Stimulated activated CD8-positive, alpha-beta memory T cell treated with anti-CD3 and anti-CD28 coated beads, Interleukin-2, amount 100 ng/mL, for 48 hours (primary cell): ENCODE measurements at regions not wholly inside any gene's neighbourhood (a gene's known extent, or its start where the extent isn't known, plus 50 kb on each side); places are given as distances from the start of the nearest gene placed in this dataset.
"Not testable (repeated sequence)": the region's sequence is repeated elsewhere in the genome, so short reads cannot be mapped to it uniquely, and the experiment has no call there.

Experiments used
- DNase-seq, 2 donors: peaks; one replicate each; pipeline ENCODE4 v3.0.0-alpha.2; 2020; ENCODE audit warnings: low read depth in 2 of 2

DNA sequence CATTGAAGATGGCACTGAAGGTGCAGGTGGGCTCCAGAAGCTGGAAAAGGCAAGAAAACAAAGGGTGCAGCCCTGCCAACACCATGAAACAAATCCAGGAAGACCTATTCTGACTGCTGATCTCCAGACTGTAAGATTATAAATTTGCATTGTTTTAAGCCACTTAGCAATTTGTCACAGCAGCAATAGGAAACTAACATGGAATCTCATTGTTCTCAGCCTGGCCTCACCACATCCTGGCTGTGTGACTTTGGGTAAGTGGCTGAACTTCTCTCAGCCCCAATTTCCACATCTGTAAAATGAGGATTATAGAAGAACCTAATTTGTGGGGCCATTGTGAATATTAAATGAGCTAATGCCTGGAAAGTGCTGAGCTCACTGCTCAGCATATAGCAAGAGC, 160.4 kb upstream of the MAFB start:
- DNase-seq, result no peak

DNA sequence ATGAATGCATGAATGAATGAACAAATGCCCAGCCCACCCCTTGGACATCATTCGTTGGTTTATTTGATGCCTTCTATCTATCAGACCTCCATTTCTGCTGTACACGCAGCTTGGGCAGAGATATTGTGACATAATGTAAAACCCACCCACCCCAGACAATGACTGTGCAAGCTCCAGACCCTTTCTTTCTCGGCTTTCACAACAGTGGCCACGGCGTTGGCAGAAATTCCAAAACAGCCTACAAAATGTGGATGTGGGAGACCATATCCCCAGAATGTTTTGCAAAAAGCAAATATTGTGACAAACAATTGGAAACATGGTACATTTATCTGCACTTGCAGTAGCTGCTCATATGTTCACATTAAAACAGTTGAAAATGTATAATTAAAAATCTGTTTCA, 162.0 kb upstream of the MAFB start:
- no peak for DNase-seq

DNA sequence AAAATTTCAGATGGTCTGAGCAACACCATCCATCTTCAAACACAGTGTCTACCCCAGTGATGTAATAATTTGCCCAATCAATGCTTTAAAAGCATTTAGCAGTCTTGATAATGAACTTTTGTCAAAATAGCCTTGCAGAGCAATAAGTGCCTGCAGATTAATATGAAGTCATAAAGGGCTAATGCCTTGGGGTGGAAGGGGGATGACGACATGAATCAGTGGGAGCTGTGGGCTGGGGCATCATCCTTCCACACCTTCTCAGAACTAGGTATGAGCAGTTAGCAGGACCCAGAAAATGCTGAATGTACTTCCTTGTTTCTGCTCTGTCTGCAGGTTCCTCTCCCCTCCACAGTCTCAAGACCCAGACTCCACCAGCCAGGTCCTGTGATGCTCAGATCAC, 166.2 kb upstream of the MAFB start:
- DNase-seq, result no peak

DNA sequence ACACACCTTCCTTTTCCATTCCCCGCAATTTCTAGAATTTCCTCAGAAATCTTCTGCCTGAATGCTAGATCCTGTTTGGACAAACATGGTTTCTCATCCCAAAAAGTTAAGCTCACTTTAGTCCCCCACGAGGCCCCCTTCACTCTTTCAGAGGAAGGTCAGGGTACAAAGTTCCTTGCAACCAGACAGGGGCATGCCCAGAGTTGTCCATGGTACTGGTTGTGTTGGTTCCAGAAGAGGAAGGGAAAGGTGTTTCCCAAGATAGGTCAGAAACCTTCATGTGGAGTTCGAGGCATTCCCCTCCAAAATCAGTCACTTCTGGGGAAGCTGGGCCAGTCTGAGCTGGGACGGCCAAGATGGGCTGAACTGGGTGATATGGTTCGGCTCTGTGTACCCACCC, 167.6 kb upstream of the MAFB start:
- DNase-seq, result no peak

DNA sequence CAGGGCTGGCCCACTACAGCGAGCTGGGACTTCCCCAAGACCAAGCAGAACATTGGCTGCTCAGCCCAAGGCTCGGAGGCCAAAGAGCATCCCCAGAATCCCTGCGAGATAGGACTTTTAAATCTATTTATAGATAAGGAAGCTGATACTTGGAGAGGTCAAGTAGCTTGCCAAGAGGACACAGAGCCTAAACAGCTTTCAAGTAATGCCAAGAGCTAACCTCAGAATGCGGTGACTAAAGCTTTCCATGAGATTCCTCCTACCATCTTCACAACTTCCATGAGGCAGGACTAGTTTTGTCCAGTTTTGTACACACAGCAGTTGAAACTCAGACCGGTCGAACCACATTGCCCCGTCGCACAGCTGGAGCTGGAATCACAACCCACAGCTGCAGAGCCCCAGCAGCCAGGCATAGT, 168.1 kb upstream of the TOP1 start:
- no peak for DNase-seq

DNA sequence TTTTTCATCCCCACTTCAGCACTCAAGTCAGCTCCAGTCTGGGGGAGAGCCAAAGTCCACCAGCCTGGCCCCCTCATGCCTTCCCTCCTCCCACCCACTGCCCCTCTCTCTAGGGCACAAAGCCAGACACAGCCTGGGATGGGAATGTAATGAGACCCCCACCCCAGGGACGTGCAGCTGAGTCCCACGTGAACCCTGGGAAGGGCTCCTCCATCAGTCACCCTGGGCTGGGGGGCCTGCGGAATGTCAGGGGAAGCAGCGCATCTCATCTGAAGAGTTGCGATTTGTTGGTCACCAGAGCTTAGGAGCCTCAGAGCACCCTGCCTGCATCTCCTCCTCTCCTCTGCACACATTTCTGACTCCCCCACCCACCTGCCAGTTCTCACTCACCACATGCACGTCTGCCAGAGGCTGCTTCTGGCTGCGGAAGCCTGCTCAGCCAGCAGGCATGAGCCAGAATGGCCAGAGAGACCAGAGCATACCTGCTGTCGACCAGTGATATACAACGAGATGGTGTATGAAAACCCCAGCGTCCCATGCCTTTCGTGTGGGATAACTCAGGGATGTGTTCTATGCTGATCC, 167.1 kb upstream of the TOP1 start:
- no peak for DNase-seq

DNA sequence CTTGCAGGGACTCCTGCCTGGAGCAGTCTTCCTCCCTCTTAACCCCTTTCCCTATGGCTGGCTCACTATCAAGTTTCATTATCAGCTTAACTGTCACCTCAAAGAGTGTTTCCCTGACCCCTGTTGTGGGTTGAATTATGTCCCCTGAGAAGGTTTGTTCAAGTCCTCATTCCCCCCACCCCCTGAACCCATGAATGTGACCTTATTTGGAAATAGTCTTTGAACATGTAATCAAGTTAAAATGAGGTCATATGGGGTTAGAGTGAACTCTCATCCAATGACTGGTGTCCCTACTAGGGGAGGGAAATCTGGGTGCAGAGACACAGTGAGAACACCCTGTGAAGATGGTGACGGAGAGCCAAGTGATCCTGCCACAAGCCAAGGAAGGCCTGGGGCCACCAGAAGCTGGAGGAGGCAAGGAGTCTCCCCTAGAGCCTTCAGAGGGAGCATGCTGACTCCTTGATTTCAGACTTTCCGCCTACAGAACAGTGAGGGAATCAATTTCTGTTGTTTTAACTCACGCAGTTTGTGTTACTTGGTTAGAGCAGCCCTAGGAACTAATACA, 165.2 kb upstream of the TOP1 start:
- DNase-seq, result no peak

DNA sequence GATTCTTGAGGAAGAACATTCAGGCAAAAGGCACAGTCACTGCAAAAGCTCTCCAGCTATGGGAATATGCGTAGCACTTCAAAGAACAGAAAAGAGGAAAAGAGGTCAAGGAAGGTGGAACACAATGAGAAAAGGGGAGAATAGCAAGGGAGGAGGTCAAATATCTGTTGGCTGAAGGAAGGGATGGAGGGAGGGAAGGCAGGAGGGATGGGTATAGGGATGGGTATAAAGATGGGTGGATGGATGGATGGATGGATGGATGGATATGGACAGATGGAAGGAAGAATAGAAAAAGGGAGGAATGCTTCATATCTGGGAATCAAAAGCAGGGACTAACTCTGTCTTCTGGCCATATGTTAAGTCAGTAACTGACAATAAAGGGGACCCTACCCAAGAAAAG, 164.2 kb upstream of the TOP1 start:
- DNase-seq, result no peak

DNA sequence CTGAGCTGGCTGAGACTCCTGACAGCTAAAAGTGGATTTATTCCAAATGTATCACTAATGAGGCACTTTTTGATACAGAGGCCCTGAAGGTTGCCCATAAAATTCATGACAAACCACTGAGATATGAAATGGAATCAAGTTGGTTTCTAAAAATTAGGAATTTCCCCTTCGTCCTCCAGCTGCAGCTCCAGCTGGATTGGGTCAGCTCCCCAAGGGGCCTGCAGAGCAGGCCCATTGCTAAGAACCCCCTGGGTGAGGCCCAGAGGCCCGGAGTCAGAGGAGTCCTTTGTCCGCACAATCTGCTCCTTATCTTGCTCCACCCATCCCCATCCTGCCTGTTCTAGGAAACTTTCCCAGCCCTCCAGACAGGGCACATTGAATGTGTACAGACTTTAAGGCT, 163.5 kb upstream of the TOP1 start:
- no peak for DNase-seq

DNA sequence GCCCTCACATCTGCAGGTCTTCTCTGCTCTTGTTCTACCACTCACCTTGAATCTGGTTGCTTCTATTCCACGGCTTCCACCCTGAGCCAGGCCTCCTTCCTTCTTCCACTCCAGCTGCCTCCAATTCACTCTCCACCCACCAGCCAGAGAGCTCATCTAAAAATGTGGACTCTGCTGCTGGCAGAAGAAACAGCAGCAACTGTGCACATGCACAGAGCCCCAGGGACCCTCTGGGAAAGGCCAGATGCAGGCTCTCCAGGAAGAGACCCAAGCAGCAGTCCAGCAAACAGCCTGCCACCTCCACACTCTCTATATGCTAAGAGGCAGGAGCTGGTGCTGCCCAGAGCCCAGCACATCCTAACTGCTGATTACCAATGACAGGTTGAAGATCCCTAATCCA, 162.6 kb upstream of the TOP1 start:
- DNase-seq, result no peak

DNA sequence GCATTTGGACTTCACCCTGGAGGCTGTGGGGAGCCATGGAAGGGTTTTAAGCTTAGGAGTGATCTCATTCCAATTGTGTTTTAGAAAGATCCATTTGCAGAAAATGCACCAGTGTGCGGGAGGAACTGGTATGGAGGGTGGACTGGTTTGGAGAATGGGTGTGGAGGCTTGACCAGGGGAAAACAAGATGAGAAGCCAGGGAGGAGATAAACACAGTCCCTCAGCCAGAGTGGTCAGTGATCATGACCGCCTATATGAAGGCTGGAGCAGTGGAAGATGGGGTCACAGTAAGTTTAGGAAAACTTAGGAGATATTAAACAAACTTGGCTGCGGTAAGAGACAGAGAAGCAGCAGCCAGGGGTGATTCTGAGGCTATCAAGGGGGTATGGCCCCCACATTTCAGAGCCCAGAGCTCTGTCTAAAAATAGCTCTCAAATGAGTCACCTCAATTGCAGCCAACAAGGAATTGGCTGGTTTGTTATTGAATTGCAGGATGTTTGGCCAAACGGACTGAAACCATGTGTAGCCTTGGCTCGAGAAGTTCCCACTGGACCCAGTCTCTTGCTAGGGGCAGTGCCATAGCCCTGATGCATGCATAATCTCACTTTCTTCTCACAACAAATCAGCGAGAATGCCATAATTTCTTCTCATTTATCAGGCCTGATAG, 159.9 kb upstream of the TOP1 start:
- no peak for DNase-seq

DNA sequence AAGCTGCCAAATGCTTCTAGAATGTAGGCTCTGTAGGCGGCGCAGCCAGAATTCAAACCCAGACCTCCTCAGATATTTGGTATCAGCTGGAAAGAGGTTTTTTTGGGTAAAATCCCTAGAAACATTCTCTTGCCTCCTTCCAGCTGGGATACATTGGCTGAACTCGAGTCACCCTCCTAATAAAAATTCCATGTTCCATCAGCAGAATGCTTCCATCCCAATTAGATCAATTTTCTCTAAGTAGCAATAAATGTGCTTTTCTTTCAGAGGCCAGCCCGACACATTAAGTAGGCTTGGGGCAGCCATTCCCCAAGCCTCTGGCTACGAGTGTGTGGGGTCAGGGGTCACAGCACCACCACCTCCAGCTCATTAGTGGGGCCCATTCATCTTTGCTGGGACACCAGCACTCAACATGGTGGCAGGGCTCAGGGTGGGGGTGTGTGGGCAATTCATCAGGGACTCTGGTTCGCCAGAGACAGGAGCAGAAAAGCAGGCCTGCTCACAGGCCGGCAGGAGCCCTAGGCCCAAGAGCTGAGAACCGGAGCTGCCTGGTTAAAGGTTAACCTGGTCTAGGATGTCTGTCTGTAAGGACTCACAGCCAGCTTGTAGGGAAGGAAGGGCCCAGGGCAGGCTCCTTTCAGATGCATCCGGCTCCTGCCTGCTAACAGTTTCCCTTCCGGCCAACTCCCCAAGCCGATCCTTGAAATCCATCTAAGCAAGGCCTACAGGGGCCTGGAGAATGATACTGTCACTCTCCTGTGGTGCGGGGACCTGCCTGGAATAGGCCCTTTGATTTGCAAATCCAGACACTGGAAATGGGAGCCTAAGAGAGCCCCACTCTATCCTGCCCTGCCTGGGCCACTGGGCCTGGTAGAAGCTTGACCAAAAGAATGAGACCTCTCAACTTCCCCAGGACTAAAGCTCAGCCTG, 159.1 kb upstream of the TOP1 start:
- no peak for DNase-seq

DNA sequence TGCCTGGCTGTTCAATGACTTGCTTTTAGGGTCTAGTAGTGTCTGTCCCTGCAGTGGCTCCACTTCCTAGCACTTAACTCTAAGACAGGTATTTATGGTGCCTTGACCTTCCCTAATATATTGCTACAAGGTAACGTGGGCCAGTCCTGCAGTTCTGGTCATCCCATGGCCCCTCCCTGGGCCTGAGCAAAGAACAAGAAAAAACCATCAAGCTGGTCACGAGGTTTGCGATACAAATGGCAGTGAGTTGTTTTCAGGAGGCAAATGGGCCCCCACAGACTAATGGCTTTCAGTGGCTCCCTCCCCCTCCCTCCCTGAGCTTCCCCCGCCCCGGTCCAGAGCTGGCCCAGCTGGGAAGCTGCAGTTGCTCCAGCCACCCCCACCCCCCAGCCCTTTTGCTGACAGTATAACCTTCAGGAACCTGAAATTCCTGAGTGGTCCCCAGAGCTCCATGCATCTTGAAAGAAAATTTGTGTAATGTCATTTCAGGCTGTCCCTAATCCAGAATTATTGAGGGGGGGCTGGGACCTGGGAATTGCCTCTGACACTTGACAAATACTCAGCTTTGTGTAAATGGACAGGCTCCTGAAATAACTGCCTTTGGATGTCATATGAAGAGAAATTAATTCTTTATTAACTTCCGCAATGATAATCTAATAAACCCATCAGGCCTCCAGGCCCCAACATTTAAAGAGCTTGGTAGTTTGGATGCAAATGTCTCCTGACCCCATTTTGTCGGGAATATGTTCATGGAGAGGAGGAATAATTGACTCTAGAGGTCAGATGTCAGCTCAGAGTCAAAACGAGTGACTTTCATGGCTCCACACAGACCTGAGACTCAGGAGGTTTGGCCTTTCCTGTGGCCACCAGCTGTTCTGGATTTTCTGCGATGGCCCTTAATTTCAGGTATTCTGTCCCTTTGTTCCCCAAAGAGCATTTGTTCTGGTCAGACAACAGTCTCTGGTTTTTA, 153.2 kb upstream of the TOP1 start:
- DNase-seq, result no peak

DNA sequence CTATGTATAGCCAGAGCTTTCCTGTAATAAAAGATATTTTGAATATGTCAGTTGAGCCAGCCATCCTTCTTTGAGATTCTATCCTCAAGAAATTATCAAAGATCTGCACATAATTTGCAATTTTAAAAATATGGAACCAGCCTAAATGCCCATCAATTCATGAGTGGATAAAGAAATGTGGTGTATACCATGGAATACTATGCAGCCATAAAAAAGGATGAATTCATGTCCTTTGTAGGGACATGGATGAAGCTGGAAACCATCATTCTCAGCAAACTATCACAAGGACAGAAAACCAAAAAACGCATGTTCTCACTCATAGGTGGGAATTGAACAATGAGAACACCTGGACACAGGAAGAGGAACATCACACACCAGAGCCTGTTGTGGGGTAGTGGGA, 150.5 kb upstream of the TOP1 start:
- not testable (repeated sequence) for DNase-seq

DNA sequence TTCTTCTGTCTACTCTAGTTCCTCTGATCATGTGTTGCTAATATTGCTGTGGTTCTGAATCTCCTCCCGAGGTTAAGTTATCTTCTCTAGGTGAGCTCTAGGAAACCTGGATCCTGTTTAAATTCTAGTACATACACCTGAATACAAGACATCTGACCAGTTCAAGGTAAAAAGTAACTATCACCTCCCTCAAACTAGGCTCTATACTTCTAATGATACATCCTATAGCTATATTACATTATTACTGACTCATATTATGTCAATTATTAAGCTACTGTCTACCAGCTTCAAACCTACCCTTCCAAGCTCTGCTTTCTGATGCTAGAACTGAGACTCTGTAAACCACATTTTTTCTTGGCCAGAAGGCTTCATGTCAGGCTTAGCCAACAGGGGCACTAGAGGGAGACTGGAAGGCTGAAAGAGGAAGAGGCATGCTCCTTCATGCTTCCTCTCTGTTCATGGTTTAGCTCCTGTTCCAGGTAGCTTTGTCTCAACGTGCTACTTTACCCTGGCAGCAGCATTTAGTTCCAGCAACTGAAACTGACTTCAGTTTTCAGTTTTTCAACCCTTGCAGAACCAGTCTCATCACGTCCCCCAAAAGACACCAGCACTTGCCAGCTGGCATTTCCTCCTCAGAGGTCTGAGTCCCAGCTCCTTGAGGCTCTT, 148.4 kb upstream of the TOP1 start:
- no peak for DNase-seq

DNA sequence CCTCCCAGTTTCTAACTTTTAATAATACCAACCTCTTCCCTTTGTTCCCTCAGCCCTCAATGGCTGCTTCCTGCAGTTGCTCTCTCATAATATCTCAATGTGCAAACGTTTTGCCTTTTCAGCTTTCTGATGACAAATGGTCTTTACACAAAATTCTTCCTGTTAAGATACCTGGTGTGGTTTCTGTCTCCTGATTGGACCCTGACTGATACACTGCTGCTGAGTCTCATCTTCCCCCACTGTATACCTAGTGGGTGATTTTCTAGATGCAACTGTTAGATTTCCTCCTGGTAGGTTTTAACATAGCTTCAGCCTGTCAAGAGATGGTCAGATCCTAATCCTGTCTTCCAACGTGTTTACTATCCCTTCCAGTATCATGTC, 147.9 kb upstream of the TOP1 start:
- DNase-seq, result no peak

DNA sequence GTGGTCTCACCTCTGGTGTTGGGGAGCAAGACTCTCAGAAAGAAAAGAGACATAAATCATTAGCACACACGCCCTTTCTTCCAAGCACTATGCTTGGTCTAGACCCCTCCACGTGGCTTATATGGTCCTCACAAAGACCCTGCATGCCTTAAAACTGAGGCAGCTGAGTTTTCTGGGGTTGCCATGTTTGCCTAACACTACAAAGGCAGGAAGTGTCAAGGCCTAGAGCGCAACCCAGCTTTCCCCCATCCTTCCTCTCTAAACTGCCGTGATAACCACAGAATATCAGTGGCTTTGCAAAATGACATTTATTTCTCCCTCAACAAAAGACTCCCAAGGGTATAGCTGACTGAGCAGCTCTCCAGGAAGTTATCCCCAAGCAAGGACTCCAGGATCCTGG, 146.5 kb upstream of the TOP1 start:
- DNase-seq, result no peak

DNA sequence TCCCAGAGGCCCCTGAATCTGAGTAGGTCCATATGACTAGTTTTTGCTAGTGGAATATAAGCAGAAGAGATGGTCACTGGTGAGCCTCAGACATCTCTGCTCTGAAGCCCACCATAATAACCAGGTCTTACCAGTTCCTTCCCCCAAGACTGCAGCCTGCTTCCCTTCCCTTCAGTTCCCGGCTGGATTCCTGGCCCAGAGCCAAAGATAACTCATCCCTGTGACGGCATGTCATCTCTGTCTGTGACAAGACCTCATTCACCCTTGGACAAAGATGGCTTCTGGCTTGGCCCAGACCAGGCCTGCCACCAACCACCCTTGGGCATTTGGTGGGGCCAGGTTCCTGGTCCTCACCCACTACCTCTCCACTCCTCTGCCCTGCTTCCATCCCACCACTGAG, 145.5 kb upstream of the TOP1 start:
- no peak for DNase-seq

DNA sequence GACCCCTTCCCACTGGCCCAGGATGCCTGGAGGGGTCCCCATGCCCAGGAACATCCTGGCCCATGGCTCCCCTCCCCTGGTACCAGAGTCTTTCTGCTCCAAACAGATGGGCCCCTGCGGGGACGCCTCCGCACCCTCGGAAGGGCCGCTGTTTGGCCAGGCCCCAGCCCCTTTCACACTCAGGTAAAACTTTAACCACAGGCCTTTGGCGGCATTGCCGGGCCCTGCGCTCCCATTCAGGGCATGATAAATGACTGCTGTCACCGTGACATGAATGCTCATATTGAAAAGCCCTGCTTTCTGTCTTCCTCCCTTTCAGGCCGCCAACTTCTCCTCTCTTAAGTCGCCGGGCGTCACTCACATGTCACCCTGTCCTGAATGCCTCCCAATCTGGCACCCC, 141.5 kb upstream of the TOP1 start:
- no peak for DNase-seq

DNA sequence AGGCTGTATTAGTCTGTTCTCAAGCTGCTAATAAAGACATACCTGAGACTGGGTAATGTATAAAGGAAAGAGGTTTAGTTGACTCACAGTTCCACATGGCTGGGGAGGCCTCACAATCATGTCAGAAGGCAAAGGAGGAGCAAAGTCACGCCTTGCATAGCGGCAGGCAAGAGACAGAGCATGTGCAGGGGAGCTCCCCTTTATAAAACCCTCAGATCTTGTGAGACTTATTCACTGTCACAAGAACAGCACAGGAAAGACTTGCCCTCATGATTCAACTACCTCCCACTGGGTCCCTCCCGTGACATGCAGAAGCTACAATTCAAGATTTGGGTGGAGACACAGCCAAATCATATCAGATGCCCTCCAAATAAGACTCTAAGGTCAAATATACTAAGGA, 139.4 kb upstream of the TOP1 start:
- not testable (repeated sequence) for DNase-seq

DNA sequence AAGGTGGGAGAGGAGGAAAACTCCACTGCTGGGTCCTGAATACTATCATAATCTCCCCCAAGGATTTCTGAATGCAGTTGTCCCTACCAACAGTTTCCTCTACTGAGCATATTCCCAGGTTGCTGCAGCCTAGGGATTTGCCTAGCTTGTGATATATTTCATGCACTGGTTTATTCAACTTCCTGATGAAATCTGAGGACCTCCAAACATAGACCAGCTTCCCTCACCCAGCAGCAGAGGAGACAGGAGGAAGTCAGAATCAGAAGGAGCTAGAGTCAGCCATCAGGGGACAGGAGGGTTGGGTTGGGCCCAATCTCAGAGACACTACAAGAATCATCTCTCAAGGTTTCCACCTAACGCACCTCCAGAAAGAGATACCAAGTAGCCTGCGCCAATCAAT, 138.4 kb upstream of the TOP1 start:
- DNase-seq, result no peak
